GM23248 (cell line): ENCODE measurements at regions not wholly inside any gene's neighbourhood (a gene's known extent, or its start where the extent isn't known, plus 50 kb on each side); places are given as distances from the start of the nearest gene placed in this dataset.
A peak's percentile ranks its signal among the peaks of the same experiment; 100 is the strongest.

Experiments
- DNase-seq: peaks from one replicate; pipeline ENCODE4 v3.0.0-alpha.2; 2015
- H2AFZ ChIP-seq: fragments of 200-600 bp; sonication (generic); 2 replicates; pipeline ENCODE4 v1.6.1; 2016; ENCODE audit warnings: antibody characterized with exemption
- H3F3A ChIP-seq: fragments of 200-600 bp; sonication (generic); 2 replicates; pipeline ENCODE4 v1.6.1; 2016; ENCODE audit warnings: mild to moderate bottlenecking, antibody characterized with exemption, mixed run types; ENCODE audit not compliant: insufficient read depth
- H3K27ac ChIP-seq: fragments of 200-600 bp; sonication (generic); 2 replicates; pipeline ENCODE4 v1.5.1; 2016; ENCODE audit warnings: mild to moderate bottlenecking
- H3K27me3 ChIP-seq: fragments of 200-600 bp; sonication (generic); replicated peaks from 2 replicates; pipeline ENCODE4 v1.6.1; 2016; ENCODE audit warnings: mild to moderate bottlenecking; ENCODE audit not compliant: insufficient read depth
- H3K36me3 ChIP-seq: fragments of 200-600 bp; sonication (generic); 2 replicates; pipeline ENCODE4 v1.6.1; 2016; ENCODE audit warnings: low read depth, mild to moderate bottlenecking
- H3K4me1 ChIP-seq: fragments of 200-600 bp; sonication (generic); 2 replicates; pipeline ENCODE4 v1.6.1; 2016; ENCODE audit warnings: mild to moderate bottlenecking; ENCODE audit not compliant: insufficient read depth
- H3K4me2 ChIP-seq: fragments of 200-600 bp; sonication (generic); one replicate; pipeline ENCODE4 v1.6.1; 2016; ENCODE audit warnings: mild to moderate bottlenecking; ENCODE audit not compliant: unreplicated experiment
- H3K4me3 ChIP-seq: fragments of 200-600 bp; sonication (generic); 2 replicates; pipeline ENCODE4 v1.5.1; 2016; ENCODE audit warnings: mild to moderate bottlenecking
- H3K79me2 ChIP-seq: fragments of 200-600 bp; sonication (generic); 2 replicates; pipeline ENCODE4 v1.6.1; 2016; ENCODE audit warnings: mild to moderate bottlenecking; ENCODE audit not compliant: insufficient read depth
- H3K9ac ChIP-seq: fragments of 200-600 bp; sonication (generic); 2 replicates; pipeline ENCODE4 v1.6.1; 2016; ENCODE audit warnings: mild to moderate bottlenecking
- H3K9me2 ChIP-seq: fragments of 200-600 bp; sonication (generic); 2 replicates; pipeline ENCODE4 v1.6.1; 2016; ENCODE audit warnings: mixed run types, mild to moderate bottlenecking, moderate library complexity; ENCODE audit not compliant: insufficient read depth
- H3K9me3 ChIP-seq: fragments of 200-600 bp; sonication (generic); one replicate; pipeline ENCODE4 v1.6.1; 2017; ENCODE audit warnings: low read depth
- H4K20me1 ChIP-seq: fragments of 200-600 bp; sonication (generic); 2 replicates; pipeline ENCODE4 v1.6.0; 2016; ENCODE audit not compliant: insufficient read depth
- EZH2 ChIP-seq: fragments of 200-600 bp; sonication (generic); IDR thresholded peaks from 2 replicates; pipeline ENCODE4 v1.6.1; 2018; ENCODE audit warnings: antibody characterized with exemption, mild to moderate bottlenecking; ENCODE audit not compliant: insufficient read depth, poor library complexity, severe bottlenecking
- EZH2phosphoT487 ChIP-seq: fragments of 200-600 bp; sonication (generic); IDR thresholded peaks from 2 replicates; pipeline ENCODE4 v1.6.1; 2018; ENCODE audit warnings: antibody characterized with exemption, moderate library complexity, mild to moderate bottlenecking, low read depth; ENCODE audit not compliant: insufficient read depth
- WGBS, 2 experiments: methylation state at CpG; one replicate each; pipeline ENCODE4 v1.1.6; 2015 to 2017; ENCODE audit warnings: low lambda C conversion rate in 2 of 2, low coverage in 1 of 2; ENCODE audit errors: missing lambda C conversion rate in 2 of 2; 5-methylcytosine and 5-hydroxymethylcytosine counted together
- in situ Hi-C: fragments of 300-500 bp; cut with MboI; formaldehyde crosslinking; loops from 2 replicates; pipeline ENCODE4 v1.15.0; 2020

- H3K36me3 ChIP-seq, result no peaks in the 10 kb centered on the region
- no peak overlapping the region for H3K9ac ChIP-seq
- no peaks in the 10 kb centered on the region for H3F3A ChIP-seq
- no peak overlapping the region for H3K27ac ChIP-seq
- H3K9me2 ChIP-seq, result no peaks in the 10 kb centered on the region
- H2AFZ ChIP-seq, result no peak overlapping the region
- H3K79me2 ChIP-seq, result no peaks in the 10 kb centered on the region
- no peak for TF ChIP-seq EZH2phosphoT487
- in situ Hi-C loops, result no loop called here
- H4K20me1 ChIP-seq, result no peaks in the 10 kb centered on the region
- H3K4me1 ChIP-seq, result peaks cover 7% of the 10 kb centered on the region; the same call in 1 of the 2 replicates
- no peaks in the 10 kb centered on the region for H3K27me3 ChIP-seq
- no peak overlapping the region for H3K4me2 ChIP-seq
- H3K9me3 ChIP-seq, result no peaks in the 10 kb centered on the region
- DNase-seq, result peak; percentile 43
- H3K4me3 ChIP-seq, result no peak overlapping the region
Observed at GRCh38 chr3:148528024-148528423, 169.7 kb upstream of the AGTR1 start.

DNA sequence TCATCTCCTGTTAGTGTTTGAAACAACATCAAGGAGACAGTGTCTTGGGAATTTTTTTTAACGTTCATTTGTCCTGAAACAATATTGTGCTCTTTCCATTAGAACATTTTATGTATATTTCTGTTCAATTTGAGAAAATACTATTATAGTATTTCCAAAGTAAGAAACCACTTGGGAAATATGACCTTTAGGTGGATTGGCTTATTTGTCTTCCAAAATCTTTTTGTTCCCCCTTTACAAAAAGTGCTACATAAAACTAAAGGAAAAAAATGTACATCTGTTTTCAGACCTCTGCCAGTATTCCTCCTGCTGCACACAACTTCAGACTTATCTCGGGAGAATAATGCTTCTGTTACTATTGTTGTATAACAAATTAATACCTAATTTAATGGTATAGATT is 165.9 kb upstream of the AGTR1 start:
- Histone ChIP-seq H3K4me3 (no peak overlapping the region), H4K20me1 (no peaks in the 10 kb centered on the region), H3K36me3 (no peaks in the 10 kb centered on the region), H3K4me1 (peaks cover 7% of the 10 kb centered on the region; the same call in 1 of the 2 replicates), H3K9me2 (no peaks in the 10 kb centered on the region), H3K79me2 (no peaks in the 10 kb centered on the region), H3K9ac (no peak overlapping the region), H3F3A (no peaks in the 10 kb centered on the region), H3K4me2 (no peak overlapping the region), H2AFZ (no peak overlapping the region), H3K9me3 (no peaks in the 10 kb centered on the region), H3K27me3 (no peaks in the 10 kb centered on the region), H3K27ac (no peak overlapping the region)
- 42 to 50% methylated on average over 2 of the region's 2 CpGs for WGBS, 2 experiments
- no peak for DNase-seq
- no peak for TF ChIP-seq EZH2
- no peak for TF ChIP-seq EZH2phosphoT487
- in situ Hi-C loops, result no loop called here

DNA sequence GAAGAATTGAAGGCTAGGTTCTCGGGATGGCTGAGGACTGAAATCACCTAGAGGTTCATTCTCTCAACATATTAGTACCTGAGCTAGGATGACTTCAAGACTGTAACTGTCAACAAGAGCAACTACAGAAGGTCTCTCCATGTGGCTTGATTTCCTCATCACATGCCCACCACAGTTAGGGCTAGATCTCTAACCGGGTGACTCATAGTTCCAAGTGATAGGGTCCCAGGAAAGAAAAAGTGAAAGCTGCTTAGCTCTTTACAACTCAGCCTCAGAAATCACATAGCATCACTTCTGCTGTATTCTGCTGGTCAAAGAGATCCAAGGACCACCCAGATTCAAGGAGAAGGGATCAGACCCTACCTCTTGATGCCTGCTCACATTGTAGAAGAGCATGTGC is 165.4 kb upstream of the AGTR1 start:
- Histone ChIP-seq H3K4me2 (no peak overlapping the region), H2AFZ (no peak overlapping the region), H3K4me3 (no peak overlapping the region), H3K36me3 (no peaks in the 10 kb centered on the region), H4K20me1 (no peaks in the 10 kb centered on the region), H3K9ac (no peak overlapping the region), H3K27ac (no peak overlapping the region), H3K9me3 (no peaks in the 10 kb centered on the region), H3F3A (no peaks in the 10 kb centered on the region), H3K27me3 (no peaks in the 10 kb centered on the region), H3K4me1 (peaks cover 7% of the 10 kb centered on the region; the same call in 1 of the 2 replicates), H3K9me2 (no peaks in the 10 kb centered on the region), H3K79me2 (no peaks in the 10 kb centered on the region)
- 69 to 86% methylated on average over 2 of the region's 2 CpGs for WGBS, 2 experiments
- in situ Hi-C loops, result no loop called here
- no peak for DNase-seq
- no peak for TF ChIP-seq EZH2
- no peak for TF ChIP-seq EZH2phosphoT487

DNA sequence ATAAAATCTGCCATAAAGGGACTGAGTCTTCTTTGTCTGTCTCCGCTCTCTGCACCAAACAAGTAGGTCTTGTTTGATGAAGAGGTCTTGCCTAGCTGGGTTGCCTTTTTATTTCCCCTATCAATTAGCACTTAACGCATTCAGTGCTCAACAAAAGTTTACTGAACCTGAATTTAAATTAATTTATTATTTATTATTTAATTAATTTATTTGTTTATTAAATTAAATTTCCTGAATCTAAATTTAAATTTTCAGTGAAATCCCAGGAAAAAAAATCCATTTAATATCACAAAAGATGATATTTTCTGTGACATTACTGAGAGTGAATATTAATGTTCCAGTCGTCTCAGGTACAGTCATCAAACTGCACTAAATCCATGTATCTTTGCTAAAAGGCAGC is 164.9 kb upstream of the AGTR1 start:
- Histone ChIP-seq H3K27me3 (no peaks in the 10 kb centered on the region), H3K79me2 (no peaks in the 10 kb centered on the region), H3K9me3 (no peaks in the 10 kb centered on the region), H3K9me2 (no peaks in the 10 kb centered on the region), H3F3A (no peaks in the 10 kb centered on the region), H3K9ac (no peak overlapping the region), H3K36me3 (no peaks in the 10 kb centered on the region), H3K4me1 (peaks cover 7% of the 10 kb centered on the region; the same call in 1 of the 2 replicates), H3K27ac (no peak overlapping the region), H3K4me2 (no peak overlapping the region), H4K20me1 (no peaks in the 10 kb centered on the region), H2AFZ (no peak overlapping the region), H3K4me3 (no peak overlapping the region)
- TF ChIP-seq EZH2phosphoT487 (no peak), EZH2 (no peak)
- WGBS, 2 experiments, result 92 to 93% methylated on average over 3 of the region's 3 CpGs
- no peak for DNase-seq
- in situ Hi-C loops, result no loop called here
